Fibroblast of lung (primary cell): ENCODE measurements at regions not wholly inside any gene's neighbourhood (a gene's known extent, or its start where the extent isn't known, plus 50 kb on each side); places are given as distances from the start of the nearest gene placed in this dataset.

ENCODE experiments used
- CTCF ChIP-seq, 2 donors: IDR thresholded peaks in 1 of 2; conservative IDR thresholded peaks in 1 of 2; 1 replicate in 1 of 2; 2 replicates in 1 of 2; pipeline ENCODE4 v1.5.1; 2011 to 2012; ENCODE audit warnings: low read length in 2 of 2, control low read depth in 1 of 2, inconsistent platforms in 1 of 2, low read depth in 1 of 2, mild to moderate bottlenecking in 1 of 2
- EZH2 ChIP-seq: IDR thresholded peaks from 2 replicates; pipeline ENCODE4 v1.5.1; 2012; ENCODE audit warnings: low read length, control low read depth, mild to moderate bottlenecking; ENCODE audit errors: missing control alignments

- no peak for TF ChIP-seq CTCF (conservative IDR thresholded peaks at IDR 0.05 in 1 of 2, IDR thresholded peaks at IDR 0.05 in 1 of 2; ENCODE audit: low read depth in 1 of 2, low read length in 2 of 2)
- no peak for TF ChIP-seq EZH2
Observed at GRCh38 chr18:6609666-6610264, 119.8 kb upstream of the ARHGAP28 start.
